ENCODE measurements at regions not wholly inside any gene's neighbourhood (a gene's known extent, or its start where the extent isn't known, plus 50 kb on each side); places are given as distances from the start of the nearest gene placed in this dataset.

GRCh38 chr14:62301080-62301479 lies 538.9 kb downstream of the SNAPC1 start:
- Histone ChIP-seq H3K4me1 (ENCODE audit: insufficient read depth, low read length) (no peaks in the 10 kb centered on the region), H3K27me3 (ENCODE audit: insufficient read depth, low read length, poor library complexity) (peaks cover 5% of the 10 kb centered on the region), H3K9me3 (ENCODE audit: insufficient read depth, low read length, severe bottlenecking) (no peaks in the 10 kb centered on the region), H3K4me2 (ENCODE audit: insufficient read depth, low read length) (no peak overlapping the region), H3K9ac (ENCODE audit: low read depth, low read length) (no peak overlapping the region), H3K4me3 (ENCODE audit: low read depth in 1 of 2, low read length in 2 of 2) (no peak overlapping the region), H3K79me2 (ENCODE audit: insufficient read depth, low read length) (no peaks in the 10 kb centered on the region), H4K20me1 (ENCODE audit: insufficient read depth, low read length) (no peaks in the 10 kb centered on the region), H2AFZ (ENCODE audit: low read depth, low read length) (no peak overlapping the region), H3K27ac (ENCODE audit: low read length) (no peak overlapping the region), H3K36me3 (ENCODE audit: insufficient read depth, low read length) (no peaks in the 10 kb centered on the region)
- ATAC-seq (ENCODE audit: insufficient read depth, low read depth) (no peak), DNase-seq (no peak)
- no peak for TF ChIP-seq EZH2 (IDR thresholded peaks at IDR 0.05; ENCODE audit: borderline replicate concordance, low read depth, low read length, severe bottlenecking)
- no peak for TF ChIP-seq CTCF (IDR thresholded peaks at IDR 0.05; ENCODE audit: borderline replicate concordance, extremely low read depth, low read length, poor library complexity, severe bottlenecking)

GRCh38 chr14:62301911-62302310 lies 539.7 kb downstream of the SNAPC1 start:
- Histone ChIP-seq H3K27me3 (ENCODE audit: insufficient read depth, low read length, poor library complexity) (peaks cover 5% of the 10 kb centered on the region), H2AFZ (ENCODE audit: low read depth, low read length) (no peak overlapping the region), H3K79me2 (ENCODE audit: insufficient read depth, low read length) (no peaks in the 10 kb centered on the region), H3K4me3 (ENCODE audit: low read depth in 1 of 2, low read length in 2 of 2) (no peak overlapping the region), H3K36me3 (ENCODE audit: insufficient read depth, low read length) (no peaks in the 10 kb centered on the region), H3K9ac (ENCODE audit: low read depth, low read length) (no peak overlapping the region), H4K20me1 (ENCODE audit: insufficient read depth, low read length) (no peaks in the 10 kb centered on the region), H3K27ac (ENCODE audit: low read length) (no peak overlapping the region), H3K4me2 (ENCODE audit: insufficient read depth, low read length) (no peak overlapping the region), H3K4me1 (ENCODE audit: insufficient read depth, low read length) (no peaks in the 10 kb centered on the region), H3K9me3 (ENCODE audit: insufficient read depth, low read length, severe bottlenecking) (no peaks in the 10 kb centered on the region)
- no peak for ATAC-seq (ENCODE audit: insufficient read depth, low read depth)
- TF ChIP-seq CTCF (IDR thresholded peaks at IDR 0.05; ENCODE audit: borderline replicate concordance, extremely low read depth, low read length, poor library complexity, severe bottlenecking) (no peak), EZH2 (IDR thresholded peaks at IDR 0.05; ENCODE audit: borderline replicate concordance, low read depth, low read length, severe bottlenecking) (no peak)
- DNase-seq = no peak

- Histone ChIP-seq H3K9ac (ENCODE audit: low read depth, low read length) (no peak overlapping the region), H3K9me3 (ENCODE audit: insufficient read depth, low read length, severe bottlenecking) (no peaks in the 10 kb centered on the region), H3K27ac (ENCODE audit: low read length) (no peak overlapping the region), H3K36me3 (ENCODE audit: insufficient read depth, low read length) (no peaks in the 10 kb centered on the region), H4K20me1 (ENCODE audit: insufficient read depth, low read length) (no peaks in the 10 kb centered on the region), H3K79me2 (ENCODE audit: insufficient read depth, low read length) (no peaks in the 10 kb centered on the region), H3K4me2 (ENCODE audit: insufficient read depth, low read length) (no peak overlapping the region), H3K4me3 (ENCODE audit: low read depth in 1 of 2, low read length in 2 of 2) (no peak overlapping the region), H2AFZ (ENCODE audit: low read depth, low read length) (no peak overlapping the region), H3K27me3 (ENCODE audit: insufficient read depth, low read length, poor library complexity) (peaks cover 5% of the 10 kb centered on the region), H3K4me1 (ENCODE audit: insufficient read depth, low read length) (no peaks in the 10 kb centered on the region)
- ATAC-seq (ENCODE audit: insufficient read depth, low read depth) (no peak), DNase-seq (no peak)
- TF ChIP-seq EZH2 (IDR thresholded peaks at IDR 0.05; ENCODE audit: borderline replicate concordance, low read depth, low read length, severe bottlenecking) (no peak), CTCF (IDR thresholded peaks at IDR 0.05; ENCODE audit: borderline replicate concordance, extremely low read depth, low read length, poor library complexity, severe bottlenecking) (no peak)
Measured at GRCh38 chr14:62303437-62303836, 541.2 kb downstream of the SNAPC1 start.

GRCh38 chr14:62304257-62304656 lies 542.0 kb downstream of the SNAPC1 start:
- no peak overlapping the region for H3K4me3 ChIP-seq (ENCODE audit: low read depth in 1 of 2, low read length in 2 of 2)
- H3K9ac ChIP-seq (ENCODE audit: low read depth, low read length) = no peak overlapping the region
- H3K36me3 ChIP-seq (ENCODE audit: insufficient read depth, low read length) = no peaks in the 10 kb centered on the region
- H3K27ac ChIP-seq (ENCODE audit: low read length) = no peak overlapping the region
- no peaks in the 10 kb centered on the region for H3K9me3 ChIP-seq (ENCODE audit: insufficient read depth, low read length, severe bottlenecking)
- no peaks in the 10 kb centered on the region for H3K79me2 ChIP-seq (ENCODE audit: insufficient read depth, low read length)
- no peak overlapping the region for H2AFZ ChIP-seq (ENCODE audit: low read depth, low read length)
- no peak for TF ChIP-seq EZH2 (IDR thresholded peaks at IDR 0.05; ENCODE audit: borderline replicate concordance, low read depth, low read length, severe bottlenecking)
- no peak for TF ChIP-seq CTCF (IDR thresholded peaks at IDR 0.05; ENCODE audit: borderline replicate concordance, extremely low read depth, low read length, poor library complexity, severe bottlenecking)
- peaks cover 5% of the 10 kb centered on the region for H3K27me3 ChIP-seq (ENCODE audit: insufficient read depth, low read length, poor library complexity)
- H3K4me1 ChIP-seq (ENCODE audit: insufficient read depth, low read length) = no peaks in the 10 kb centered on the region
- ATAC-seq (ENCODE audit: insufficient read depth, low read depth) = no peak
- no peaks in the 10 kb centered on the region for H4K20me1 ChIP-seq (ENCODE audit: insufficient read depth, low read length)
- no peak for DNase-seq
- H3K4me2 ChIP-seq (ENCODE audit: insufficient read depth, low read length) = no peak overlapping the region
